Keratinocyte (primary cell): ENCODE measurements at regions not wholly inside any gene's neighbourhood (a gene's known extent, or its start where the extent isn't known, plus 50 kb on each side); places are given as distances from the start of the nearest gene placed in this dataset.

Source experiments
- DNase-seq: peaks from one replicate; pipeline ENCODE4 v3.0.0-alpha.2; 2011; ENCODE audit warnings: low read depth, missing footprints, low spot score
- FAIRE-seq: peaks from 2 replicates; lab custom pipeline; 2011; peaks lifted over from hg19 to GRCh38; lab: Jason Lieb, UNC
- H2AFZ ChIP-seq: 2 replicates; pipeline ENCODE4 v1.6.0; 2012; ENCODE audit warnings: low read length, control low read depth, inconsistent platforms; ENCODE audit not compliant: control insufficient read depth
- H3K27ac ChIP-seq: 2 replicates; pipeline ENCODE4 v1.5.1; 2011; ENCODE audit warnings: low read length; ENCODE audit not compliant: control insufficient read depth, insufficient read depth
- H3K27me3 ChIP-seq: 3 replicates; pipeline ENCODE4 v1.6.0; 2011; ENCODE audit warnings: low read length; ENCODE audit not compliant: control insufficient read depth, insufficient read depth; ENCODE audit errors: extremely low read depth
- H3K36me3 ChIP-seq, 2 experiments: 2 replicates in 1 of 2; 3 replicates in 1 of 2; pipeline ENCODE4 v1.5.1; 2011; ENCODE audit warnings: low read length in 2 of 2, mild to moderate bottlenecking in 1 of 2; ENCODE audit not compliant: control insufficient read depth in 2 of 2, insufficient read depth in 2 of 2; ENCODE audit errors: extremely low read depth in 1 of 2
- H3K4me1 ChIP-seq: 3 replicates; pipeline ENCODE4 v1.5.1; 2011; ENCODE audit warnings: low read length; ENCODE audit not compliant: control insufficient read depth, insufficient read depth; ENCODE audit errors: extremely low read depth
- H3K4me2 ChIP-seq: 3 replicates; pipeline ENCODE4 v1.6.0; 2011; ENCODE audit warnings: low read depth, low read length; ENCODE audit not compliant: control insufficient read depth, insufficient read depth; ENCODE audit errors: extremely low read depth
- H3K4me3 ChIP-seq, 3 experiments: fragments of 200-600 bp in 1 of 3; sonication (generic) in 1 of 3; 2 replicates in 2 of 3; 3 replicates in 1 of 3; pipeline ENCODE4 v1.5.1; 2011 to 2016; ENCODE audit warnings: low read length in 3 of 3, mild to moderate bottlenecking in 3 of 3, control low read depth in 2 of 3, inconsistent platforms in 1 of 3, low read depth in 1 of 3, mixed read lengths in 1 of 3, mixed run types in 1 of 3, moderate library complexity in 1 of 3; ENCODE audit not compliant: control insufficient read depth in 2 of 3, insufficient read depth in 2 of 3; ENCODE audit errors: extremely low read depth in 1 of 3
- H3K79me2 ChIP-seq: 2 replicates; pipeline ENCODE4 v1.6.0; 2012; ENCODE audit warnings: low read length; ENCODE audit not compliant: control insufficient read depth, insufficient read depth
- H3K9ac ChIP-seq: 3 replicates; pipeline ENCODE4 v1.6.0; 2011; ENCODE audit warnings: low read length; ENCODE audit not compliant: control insufficient read depth, insufficient read depth; ENCODE audit errors: extremely low read depth
- H3K9me1 ChIP-seq: 3 replicates; pipeline ENCODE4 v1.6.0; 2011; ENCODE audit warnings: low read length; ENCODE audit not compliant: control insufficient read depth, insufficient read depth; ENCODE audit errors: extremely low read depth
- H3K9me3 ChIP-seq: 2 replicates; pipeline ENCODE4 v1.5.1; 2012; ENCODE audit warnings: low read depth, low read length; ENCODE audit not compliant: control insufficient read depth
- H4K20me1 ChIP-seq: 3 replicates; pipeline ENCODE4 v1.6.0; 2011; ENCODE audit warnings: low read length; ENCODE audit not compliant: control insufficient read depth, insufficient read depth; ENCODE audit errors: extremely low read depth
- EZH2 ChIP-seq: IDR thresholded peaks from one replicate; pipeline ENCODE4 v1.6.1; 2012; ENCODE audit warnings: inconsistent platforms, mild to moderate bottlenecking, low read length, moderate library complexity
- dilution Hi-C: fragments of 300-500 bp; cut with MboI; formaldehyde crosslinking; loops from one replicate; pipeline ENCODE4 v1.7.0; 2020; ENCODE audit warnings: low sequenced_read_pairs; ENCODE audit not compliant: extremely low pct_ligation_motif_present
- TF ChIP-seq, protein P1 (sequence below), 3 experiments: IDR thresholded peaks in 1 of 3; conservative IDR thresholded peaks in 1 of 3; optimal IDR thresholded peaks in 1 of 3; 2 replicates in 2 of 3; 3 replicates in 1 of 3; pipeline versions ENCODE3 to v1.5.1; 2011; ENCODE audit warnings: low read length in 3 of 3, mild to moderate bottlenecking in 3 of 3, moderate library complexity in 2 of 3, control low read depth in 1 of 3, inconsistent platforms in 1 of 3; ENCODE audit not compliant: insufficient read depth in 2 of 3; ENCODE audit errors: extremely low read depth in 1 of 3

DNA sequence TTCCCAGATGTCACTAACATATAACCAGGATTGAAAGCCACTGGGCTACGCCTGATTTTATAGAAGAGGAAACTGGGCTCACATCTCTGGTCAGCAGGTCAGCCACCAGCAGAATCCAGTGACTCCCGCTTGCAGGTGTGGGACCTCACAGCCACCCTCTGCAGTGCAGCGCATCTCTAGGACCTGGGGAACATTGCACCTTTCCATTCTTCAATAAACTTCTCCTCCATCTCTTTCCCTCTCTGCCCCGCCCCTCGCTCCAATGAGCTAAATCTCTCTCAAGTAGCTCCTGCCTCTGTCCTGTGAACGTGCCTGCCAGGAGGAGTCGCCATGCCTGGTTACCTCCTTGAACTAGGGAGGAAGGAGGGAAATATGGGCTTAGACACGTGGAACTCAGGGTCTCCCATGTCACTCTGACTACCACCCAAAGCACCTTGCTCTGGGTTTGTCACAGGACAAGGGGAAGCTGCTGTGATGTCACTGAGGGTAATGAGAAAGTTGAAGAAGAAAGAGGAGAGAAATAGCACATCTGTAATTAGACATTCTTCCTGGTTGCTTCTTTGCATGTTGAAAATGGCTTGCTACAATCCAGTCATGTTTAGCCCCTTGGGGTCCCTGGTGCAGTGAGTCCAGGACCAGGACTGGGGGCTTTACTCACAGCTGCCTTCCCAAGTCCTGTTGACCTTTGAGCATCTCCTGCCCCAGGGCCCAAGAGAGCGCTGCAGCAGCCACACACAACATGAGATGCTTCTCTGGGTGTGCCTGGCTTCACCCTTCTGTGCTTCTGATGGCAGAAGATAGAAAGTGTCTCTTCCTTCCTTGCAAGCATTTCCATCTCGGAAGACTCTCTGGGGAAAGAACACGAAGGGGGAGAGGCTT is 469.4 kb downstream of the PREX1 start:
- H3K79me2 ChIP-seq = no peaks in the 10 kb centered on the region

GRCh38 chr20:48357714-48358113 is 470.1 kb downstream of the PREX1 start:
- no peaks in the 10 kb centered on the region for H3K36me3 ChIP-seq
- no peaks in the 10 kb centered on the region for H3K27me3 ChIP-seq
- H4K20me1 ChIP-seq = no peaks in the 10 kb centered on the region
- H3K27ac ChIP-seq = no peak overlapping the region
- H3K9me1 ChIP-seq = no peaks in the 10 kb centered on the region
- H2AFZ ChIP-seq = no peak overlapping the region
- FAIRE-seq (no peak), DNase-seq (no peak)
- no peaks in the 10 kb centered on the region for H3K79me2 ChIP-seq
- no peaks in the 10 kb centered on the region for H3K9me3 ChIP-seq
- no peak overlapping the region for H3K4me2 ChIP-seq
- H3K9ac ChIP-seq = no peak overlapping the region
- no peaks in the 10 kb centered on the region for H3K4me1 ChIP-seq
- TF ChIP-seq EZH2 = no peak
- TF ChIP-seq, protein P1, sequence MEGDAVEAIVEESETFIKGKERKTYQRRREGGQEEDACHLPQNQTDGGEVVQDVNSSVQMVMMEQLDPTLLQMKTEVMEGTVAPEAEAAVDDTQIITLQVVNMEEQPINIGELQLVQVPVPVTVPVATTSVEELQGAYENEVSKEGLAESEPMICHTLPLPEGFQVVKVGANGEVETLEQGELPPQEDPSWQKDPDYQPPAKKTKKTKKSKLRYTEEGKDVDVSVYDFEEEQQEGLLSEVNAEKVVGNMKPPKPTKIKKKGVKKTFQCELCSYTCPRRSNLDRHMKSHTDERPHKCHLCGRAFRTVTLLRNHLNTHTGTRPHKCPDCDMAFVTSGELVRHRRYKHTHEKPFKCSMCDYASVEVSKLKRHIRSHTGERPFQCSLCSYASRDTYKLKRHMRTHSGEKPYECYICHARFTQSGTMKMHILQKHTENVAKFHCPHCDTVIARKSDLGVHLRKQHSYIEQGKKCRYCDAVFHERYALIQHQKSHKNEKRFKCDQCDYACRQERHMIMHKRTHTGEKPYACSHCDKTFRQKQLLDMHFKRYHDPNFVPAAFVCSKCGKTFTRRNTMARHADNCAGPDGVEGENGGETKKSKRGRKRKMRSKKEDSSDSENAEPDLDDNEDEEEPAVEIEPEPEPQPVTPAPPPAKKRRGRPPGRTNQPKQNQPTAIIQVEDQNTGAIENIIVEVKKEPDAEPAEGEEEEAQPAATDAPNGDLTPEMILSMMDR (optimal IDR thresholded peaks at IDR 0.05 in 1 of 3, IDR thresholded peaks at IDR 0.05 in 1 of 3, conservative IDR thresholded peaks at IDR 0.05 in 1 of 3; ENCODE audit: extremely low read depth in 1 of 3, insufficient read depth in 2 of 3, low read length in 3 of 3) = no peak
- H3K4me3 ChIP-seq = no peak overlapping the region
- dilution Hi-C loops = no loop called here

More for the DNA sequence above, 469.4 kb downstream of the PREX1 start:
- dilution Hi-C loops = no loop called here
- Histone ChIP-seq H3K4me1 (no peaks in the 10 kb centered on the region), H3K27ac (no peak overlapping the region), H3K4me3 (no peak overlapping the region), H4K20me1 (no peaks in the 10 kb centered on the region), H3K9me3 (no peaks in the 10 kb centered on the region), H3K4me2 (no peak overlapping the region), H3K36me3 (no peaks in the 10 kb centered on the region), H3K27me3 (no peaks in the 10 kb centered on the region), H3K9ac (no peak overlapping the region), H3K9me1 (no peaks in the 10 kb centered on the region), H2AFZ (no peak overlapping the region)
- no peak for DNase-seq
- no peak for TF ChIP-seq EZH2
- TF ChIP-seq, protein P1 (optimal IDR thresholded peaks at IDR 0.05 in 1 of 3, IDR thresholded peaks at IDR 0.05 in 1 of 3, conservative IDR thresholded peaks at IDR 0.05 in 1 of 3; ENCODE audit: extremely low read depth in 1 of 3, insufficient read depth in 2 of 3, low read length in 3 of 3) = no peak
- no peak for FAIRE-seq
